ENCODE measurements at regions not wholly inside any gene's neighbourhood (a gene's known extent, or its start where the extent isn't known, plus 50 kb on each side); places are given as distances from the start of the nearest gene placed in this dataset.

DNA sequence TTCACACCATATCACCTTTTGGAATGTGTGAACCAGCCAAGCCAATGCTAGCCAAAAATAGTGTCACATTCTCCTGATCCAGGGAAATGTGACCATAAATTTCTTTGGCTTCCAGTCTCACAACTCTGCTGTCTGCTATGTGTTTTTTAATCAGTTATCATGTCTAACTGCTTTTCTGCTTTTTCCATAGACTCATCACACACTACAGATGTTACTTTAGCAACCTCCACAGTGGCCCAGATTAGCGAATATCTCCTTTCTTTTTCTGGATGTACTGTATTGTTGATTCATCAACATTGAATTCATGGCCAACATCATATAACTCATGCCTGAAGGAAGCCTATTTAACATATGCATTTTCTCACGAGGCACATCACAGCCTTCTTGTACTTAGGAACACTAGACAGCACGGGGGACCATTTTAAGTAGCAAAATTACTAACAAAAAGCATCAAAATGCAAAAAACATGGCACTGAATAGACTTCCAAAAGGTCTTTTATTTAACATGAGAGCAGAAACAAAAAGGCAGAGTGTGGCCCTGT lies 73.1 kb upstream of the POU2AF2 start:
- TF ChIP-seq CTCF (IDR thresholded peaks at IDR 0.05; ENCODE audit: insufficient read depth, low read length, poor library complexity, severe bottlenecking) (no peak), EZH2phosphoT487 (conservative IDR thresholded peaks at IDR 0.05; ENCODE audit: low read length) (no peak)
